HG03159 (cell line): ENCODE measurements at regions not wholly inside any gene's neighbourhood (a gene's known extent, or its start where the extent isn't known, plus 50 kb on each side); places are given as distances from the start of the nearest gene placed in this dataset.

Experiments used
- ATAC-seq: cut with Tn5 transposase; IDR thresholded peaks from one replicate; pipeline ENCODE4 v1.9.1; 2021; ENCODE audit warnings: mild to moderate bottlenecking, moderate library complexity; ENCODE audit not compliant: unreplicated experiment

GRCh38 chr4:24637173-24637572 is 52.8 kb upstream of the DHX15 start:
- no peak for ATAC-seq

DNA sequence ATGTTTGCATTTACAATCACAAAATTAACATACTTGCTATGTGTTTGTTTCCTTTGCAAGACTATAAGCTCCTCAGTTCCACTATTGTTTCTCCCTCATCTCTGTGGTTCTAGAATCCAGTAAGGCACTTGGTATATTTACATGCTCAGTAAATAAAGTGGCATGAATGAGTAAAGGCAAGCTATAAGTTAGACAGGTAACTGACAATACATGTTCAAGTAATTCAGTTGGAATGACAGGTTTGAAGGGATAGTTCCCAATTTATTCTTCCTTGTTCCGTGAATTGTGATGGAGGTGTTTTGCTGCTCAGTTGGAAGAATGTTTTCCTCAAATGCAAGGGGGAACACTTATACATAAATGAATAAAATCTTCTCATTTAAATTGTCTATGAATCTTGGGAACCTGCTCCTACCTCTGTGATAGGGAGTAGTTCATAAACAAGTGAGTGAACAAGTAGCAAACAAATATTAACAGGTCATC is 54.1 kb upstream of the DHX15 start:
- ATAC-seq = no peak

DNA sequence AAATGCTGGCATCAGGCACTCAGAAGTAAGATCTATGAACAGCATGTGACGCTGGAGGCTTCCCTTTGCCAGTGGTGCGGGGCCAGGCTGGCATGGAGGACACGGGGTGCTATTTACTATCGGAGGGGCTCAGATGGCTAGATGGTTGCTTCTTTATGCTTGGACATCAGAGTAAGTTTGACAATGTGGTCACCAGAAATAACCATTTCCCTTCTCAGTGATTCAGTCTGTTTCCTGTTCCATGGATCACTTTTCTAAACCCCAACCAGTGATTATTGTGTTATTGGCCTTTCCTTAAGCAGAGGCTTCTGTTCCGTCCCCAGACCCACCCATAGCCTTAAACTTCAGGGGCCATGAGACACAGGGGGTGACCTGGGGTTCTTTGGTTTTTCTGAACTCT is 55.4 kb upstream of the DHX15 start:
- no peak for ATAC-seq

- ATAC-seq = no peak
Observed at GRCh38 chr4:24640366-24640765, 56.0 kb upstream of the DHX15 start.

DNA sequence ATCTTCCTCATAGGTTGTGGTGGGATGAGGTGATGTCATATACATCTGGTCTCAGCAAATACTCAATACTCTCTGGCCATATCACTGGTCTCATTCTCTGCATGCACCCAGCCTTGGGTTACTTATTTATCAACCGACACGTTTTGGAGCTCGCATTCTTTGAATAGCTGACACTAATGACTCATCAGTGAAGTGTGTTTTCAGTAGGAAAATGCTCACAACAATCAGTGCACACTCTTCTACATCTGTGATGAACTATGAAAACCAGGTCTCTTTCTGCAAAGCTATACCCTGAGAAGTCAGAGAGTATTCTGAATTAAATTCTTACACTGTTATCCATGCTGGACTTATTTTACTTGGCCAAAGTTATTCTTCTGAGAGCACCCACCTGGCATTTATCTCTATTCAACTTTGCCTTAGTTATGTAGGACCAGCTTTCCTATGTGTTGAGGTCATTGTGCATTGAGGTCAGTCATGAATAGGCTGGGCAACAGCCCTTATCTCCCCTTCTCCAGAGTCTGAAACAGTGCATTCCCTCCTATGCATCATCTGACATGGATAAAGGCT is 58.7 kb upstream of the DHX15 start:
- ATAC-seq = peak; percentile 68

DNA sequence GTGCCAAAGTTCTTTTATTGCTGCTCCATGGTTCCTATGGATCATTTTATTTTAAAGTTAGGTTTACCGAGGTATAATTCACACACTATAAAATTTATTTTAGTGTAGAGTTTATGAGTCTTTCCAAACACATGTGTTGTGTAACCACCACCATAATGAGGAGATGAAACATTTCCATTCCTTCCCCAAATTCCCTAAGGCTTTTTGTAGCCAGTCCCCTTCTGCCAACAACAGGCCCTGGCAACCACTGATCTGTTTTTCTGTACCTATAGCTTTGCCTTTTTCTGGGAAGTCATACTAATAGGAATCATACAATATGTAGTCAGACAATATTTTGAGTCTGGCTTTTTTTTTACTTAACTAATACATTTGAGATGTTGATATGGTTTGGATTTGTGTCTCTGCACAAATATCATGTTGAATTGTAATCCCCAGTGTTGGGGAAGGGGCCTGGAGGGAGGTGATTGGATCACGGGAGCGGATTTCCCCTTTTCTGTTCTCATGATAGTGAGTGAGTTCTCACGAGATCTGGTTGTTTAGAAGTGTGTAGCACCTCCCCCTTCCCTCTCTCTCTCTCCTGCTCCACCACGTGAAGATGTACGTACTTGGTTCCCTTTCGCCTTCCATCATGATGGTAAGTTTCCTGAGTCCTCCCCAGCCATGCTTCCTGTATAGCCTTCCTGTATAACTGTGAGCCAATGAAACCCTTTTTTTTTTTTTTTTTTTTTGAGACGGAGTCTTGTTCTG is 59.6 kb upstream of the DHX15 start:
- no peak for ATAC-seq

DNA sequence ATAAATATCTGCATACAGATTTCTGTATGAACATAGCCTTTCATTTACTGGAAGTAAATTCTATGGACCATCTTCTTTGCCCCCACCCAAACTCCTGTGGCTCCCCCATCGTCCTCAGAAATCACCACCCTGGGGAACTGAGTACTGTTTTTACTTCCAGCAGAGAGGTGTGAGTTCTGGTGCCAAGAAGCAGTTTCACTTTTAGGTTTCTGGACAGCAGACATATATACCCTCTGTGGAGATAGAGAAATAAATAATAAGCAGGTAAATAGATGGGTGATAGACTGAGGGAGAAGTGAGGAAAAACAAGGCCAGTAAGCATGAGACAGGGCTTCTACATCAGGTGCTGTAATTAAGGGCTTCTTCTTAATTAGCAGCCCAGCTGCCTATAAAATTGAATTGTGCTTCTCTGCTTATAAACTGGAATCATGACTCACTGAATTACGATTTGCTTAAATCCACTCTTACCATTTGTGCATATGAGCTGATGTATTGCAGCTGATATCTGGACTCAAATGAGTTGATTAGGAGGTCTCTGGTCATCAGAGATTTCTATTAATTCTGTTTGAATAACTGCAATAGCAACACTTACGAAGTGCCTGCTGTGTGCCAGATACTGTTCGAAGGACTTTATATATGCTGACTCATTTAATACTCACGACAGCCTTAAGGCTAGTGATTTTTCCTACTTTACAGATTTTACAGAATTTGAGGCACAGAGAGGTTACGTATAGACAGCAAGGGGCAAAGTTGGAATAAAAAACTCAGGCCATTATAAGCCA is 60.8 kb upstream of the DHX15 start:
- ATAC-seq = no peak

DNA sequence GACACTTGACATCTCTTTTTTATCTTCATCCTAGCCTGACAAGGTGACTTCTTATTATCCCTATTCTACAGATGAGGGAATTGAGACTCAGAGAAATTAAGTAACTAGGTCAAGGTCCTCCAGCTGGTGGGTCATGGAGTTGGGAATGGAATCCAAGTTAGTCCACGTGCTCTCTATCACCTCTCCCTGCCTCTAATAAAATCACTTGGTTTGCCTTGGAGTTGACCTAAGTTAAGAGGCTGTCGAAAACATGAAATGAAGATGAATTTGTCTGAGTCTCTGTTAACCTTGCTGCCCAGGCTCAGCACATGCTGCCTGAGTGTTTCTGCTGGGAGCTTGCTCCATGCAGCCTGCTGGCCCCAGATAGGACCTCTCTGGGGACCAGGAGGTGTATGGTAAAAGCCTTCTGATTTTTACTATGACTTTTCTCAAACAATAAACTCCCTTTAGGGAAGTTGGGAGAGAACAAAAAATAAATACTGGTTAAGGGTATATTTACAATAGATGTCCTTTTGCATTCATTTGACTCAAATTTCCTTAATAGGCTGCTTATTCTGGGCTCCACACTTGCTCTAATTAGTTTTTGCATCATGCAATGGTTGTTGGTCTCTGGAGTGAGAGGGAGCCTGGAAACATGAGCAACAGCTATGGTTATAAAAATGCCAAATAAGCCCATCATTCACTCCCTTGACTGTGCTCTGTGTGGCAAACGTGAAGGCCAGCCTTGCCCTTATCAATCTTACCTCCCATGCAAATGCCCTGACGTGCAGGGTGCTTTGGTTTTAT is 61.6 kb upstream of the DHX15 start:
- no peak for ATAC-seq

GRCh38 chr4:24646798-24647460 is 62.6 kb upstream of the DHX15 start:
- ATAC-seq = no peak

- no peak for ATAC-seq
Observed at GRCh38 chr4:24650849-24651640, 66.7 kb upstream of the DHX15 start.

GRCh38 chr4:24655326-24655725 is 71.0 kb upstream of the DHX15 start:
- ATAC-seq = no peak

DNA sequence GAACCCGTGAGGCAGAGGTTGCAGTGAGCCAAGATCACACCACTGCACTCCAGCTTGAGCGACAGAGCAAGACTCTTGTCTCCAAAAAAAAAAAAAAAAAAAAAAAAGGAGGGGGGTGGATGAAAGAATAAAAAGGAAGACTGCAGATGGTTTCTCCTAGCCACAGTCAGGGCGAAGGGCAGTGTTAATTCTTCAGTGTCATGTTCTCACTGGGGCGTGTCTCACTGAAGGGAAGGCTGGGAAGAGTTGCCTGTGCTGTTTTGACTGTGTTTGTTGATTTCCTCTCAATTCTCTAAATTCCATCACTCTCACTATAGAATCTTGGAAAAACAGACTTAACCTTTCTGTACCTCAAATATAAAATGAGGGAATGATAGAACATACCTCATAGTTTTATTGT is 71.6 kb upstream of the DHX15 start:
- ATAC-seq = no peak

GRCh38 chr4:24656906-24657305 is 72.6 kb upstream of the DHX15 start:
- ATAC-seq = no peak

GRCh38 chr4:24657768-24658617 is 73.6 kb upstream of the DHX15 start:
- ATAC-seq = peak; percentile 95

- no peak for ATAC-seq
Observed at GRCh38 chr4:24659241-24659961, 75.0 kb upstream of the DHX15 start.

DNA sequence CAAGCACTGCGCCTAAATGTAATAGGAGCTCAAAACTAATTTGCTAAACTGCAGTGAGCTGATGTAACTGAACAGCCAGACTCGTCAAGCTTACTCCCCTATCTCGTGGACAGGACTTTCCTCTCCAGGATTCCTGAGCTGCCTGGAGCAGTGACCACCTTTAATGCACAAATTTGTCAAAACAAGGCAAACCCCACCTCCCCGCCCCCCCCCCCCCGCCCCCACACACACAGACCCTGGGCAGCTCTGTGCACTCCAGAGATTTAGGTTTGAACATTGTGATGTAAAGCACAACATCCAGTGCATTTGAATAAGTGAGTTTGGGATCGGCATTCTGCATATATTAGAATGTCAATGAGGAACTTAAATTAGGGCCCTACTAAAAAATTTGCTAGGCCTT is 77.7 kb upstream of the DHX15 start:
- ATAC-seq = no peak

- no peak for ATAC-seq
Observed at GRCh38 chr4:24662542-24662941, 78.2 kb upstream of the DHX15 start.

- ATAC-seq = no peak
Observed at GRCh38 chr4:24664956-24665355, 80.6 kb upstream of the DHX15 start.
